NB4 (cell line): ENCODE measurements at regions not wholly inside any gene's neighbourhood (a gene's known extent, or its start where the extent isn't known, plus 50 kb on each side); places are given as distances from the start of the nearest gene placed in this dataset.
"Not testable (repeated sequence)": the region's sequence is repeated elsewhere in the genome, so short reads cannot be mapped to it uniquely, and the experiment has no call there.

Experiments
- DNase-seq: peaks from one replicate; pipeline ENCODE4 v3.0.0; 2010; ENCODE audit warnings: low read depth
- H3K4me3 ChIP-seq: one replicate; pipeline ENCODE4 v1.5.1; 2011; ENCODE audit warnings: mild to moderate bottlenecking, low read depth, low read length, moderate library complexity
- CTCF ChIP-seq: IDR thresholded peaks from one replicate; pipeline ENCODE4 v1.5.1; 2012; ENCODE audit warnings: low read depth, low read length
- MAX ChIP-seq: IDR thresholded peaks from 2 replicates; pipeline ENCODE4 v1.6.1; 2011; ENCODE audit warnings: low read depth, low read length
- MYC ChIP-seq: IDR thresholded peaks from 2 replicates; pipeline ENCODE4 v1.6.1; 2011; ENCODE audit warnings: low read depth, low read length
- POLR2A ChIP-seq: IDR thresholded peaks from 2 replicates; pipeline ENCODE4 v1.6.1; 2011; ENCODE audit warnings: mild to moderate bottlenecking; ENCODE audit not compliant: insufficient read length; ENCODE audit errors: extremely low read depth

- DNase-seq: no peak
- no peak overlapping the region for H3K4me3 ChIP-seq
- TF ChIP-seq CTCF: no peak
- TF ChIP-seq POLR2A: no peak
- TF ChIP-seq MAX: no peak
- no peak for TF ChIP-seq MYC
These were observed 303.7 kb upstream of the DIO3 start for GRCh38 chr14:101257551-101257950.

- H3K4me3 ChIP-seq: no peak overlapping the region
- no peak for DNase-seq
- TF ChIP-seq POLR2A (no peak), MAX (no peak), MYC (no peak), CTCF (no peak)
These were observed 301.5 kb upstream of the DIO3 start for GRCh38 chr14:101259748-101260147.

GRCh38 chr14:101266441-101266840, 294.9 kb upstream of the DIO3 start:
- not testable (repeated sequence) for DNase-seq, H3K4me3 ChIP-seq

- TF ChIP-seq CTCF: no peak
- TF ChIP-seq POLR2A: no peak
- TF ChIP-seq MAX: no peak
- no peak for TF ChIP-seq MYC
- no peak for DNase-seq
These were observed 288.2 kb upstream of the DIO3 start for GRCh38 chr14:101273091-101273490.

GRCh38 chr14:101276309-101277091, 284.8 kb upstream of the DIO3 start:
- TF ChIP-seq MYC (no peak), MAX (no peak), CTCF (no peak), POLR2A (no peak)
- no peak for DNase-seq

More at GRCh38 chr14:101273091-101273490, 288.2 kb upstream of the DIO3 start:
- no peak overlapping the region for H3K4me3 ChIP-seq

GRCh38 chr14:101282418-101282817, 278.9 kb upstream of the DIO3 start:
- no peak overlapping the region for H3K4me3 ChIP-seq
- no peak for DNase-seq

More at GRCh38 chr14:101276309-101277091, 284.8 kb upstream of the DIO3 start:
- no peak overlapping the region for H3K4me3 ChIP-seq

More at GRCh38 chr14:101282418-101282817, 278.9 kb upstream of the DIO3 start:
- no peak for TF ChIP-seq CTCF
- no peak for TF ChIP-seq MYC
- TF ChIP-seq POLR2A: no peak
- TF ChIP-seq MAX: no peak
